ENCODE measurements at regions not wholly inside any gene's neighbourhood (a gene's known extent, or its start where the extent isn't known, plus 50 kb on each side); places are given as distances from the start of the nearest gene placed in this dataset.

DNA sequence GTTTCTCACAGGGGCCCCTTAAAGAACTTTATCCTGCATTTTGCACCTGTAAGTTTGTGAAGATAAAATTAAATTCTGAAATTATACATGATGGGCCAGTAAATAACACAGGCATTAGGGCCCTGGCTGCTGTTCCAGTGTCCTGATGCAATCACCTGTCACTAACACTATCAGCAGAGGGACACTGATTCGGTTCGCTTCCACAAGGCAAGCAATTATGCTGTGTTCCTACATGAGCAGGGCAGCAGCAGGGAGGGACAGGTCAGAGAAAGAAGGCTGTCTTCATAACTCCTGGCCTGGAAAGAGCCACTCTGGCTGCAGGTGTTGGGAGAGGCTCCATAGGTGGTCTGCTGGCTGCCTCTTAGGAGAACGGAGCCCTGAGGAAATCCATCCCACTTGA, 487.3 kb downstream of the MID1IP1 start:
- intact Hi-C loops (cut with micrococcal nuclease) = no loop called here
- TF ChIP-seq FOSL1 (IDR thresholded peaks at IDR 0.05; ENCODE audit: low read depth) = no peak
- TF ChIP-seq CEBPB (IDR thresholded peaks at IDR 0.05; ENCODE audit: low read depth) = no peak
- TF ChIP-seq SIN3A (IDR thresholded peaks at IDR 0.05; ENCODE audit: low read depth) = no peak
- TF ChIP-seq POLR2A (IDR thresholded peaks at IDR 0.05; ENCODE audit: borderline replicate concordance, extremely low read depth, insufficient read depth, insufficient read length) = no peak
- no peak for TF ChIP-seq POLR2AphosphoS5 (IDR thresholded peaks at IDR 0.05; ENCODE audit: low read depth, low read length)
- TF ChIP-seq EZH2 (IDR thresholded peaks at IDR 0.05) = no peak
- no peak for TF ChIP-seq RAD21 (IDR thresholded peaks at IDR 0.05; ENCODE audit: low read depth)
- no peak for TF ChIP-seq EGR1 (IDR thresholded peaks at IDR 0.05; ENCODE audit: low read depth)
- no peak for TF ChIP-seq JUND (IDR thresholded peaks at IDR 0.05)
- TF ChIP-seq, protein P1, sequence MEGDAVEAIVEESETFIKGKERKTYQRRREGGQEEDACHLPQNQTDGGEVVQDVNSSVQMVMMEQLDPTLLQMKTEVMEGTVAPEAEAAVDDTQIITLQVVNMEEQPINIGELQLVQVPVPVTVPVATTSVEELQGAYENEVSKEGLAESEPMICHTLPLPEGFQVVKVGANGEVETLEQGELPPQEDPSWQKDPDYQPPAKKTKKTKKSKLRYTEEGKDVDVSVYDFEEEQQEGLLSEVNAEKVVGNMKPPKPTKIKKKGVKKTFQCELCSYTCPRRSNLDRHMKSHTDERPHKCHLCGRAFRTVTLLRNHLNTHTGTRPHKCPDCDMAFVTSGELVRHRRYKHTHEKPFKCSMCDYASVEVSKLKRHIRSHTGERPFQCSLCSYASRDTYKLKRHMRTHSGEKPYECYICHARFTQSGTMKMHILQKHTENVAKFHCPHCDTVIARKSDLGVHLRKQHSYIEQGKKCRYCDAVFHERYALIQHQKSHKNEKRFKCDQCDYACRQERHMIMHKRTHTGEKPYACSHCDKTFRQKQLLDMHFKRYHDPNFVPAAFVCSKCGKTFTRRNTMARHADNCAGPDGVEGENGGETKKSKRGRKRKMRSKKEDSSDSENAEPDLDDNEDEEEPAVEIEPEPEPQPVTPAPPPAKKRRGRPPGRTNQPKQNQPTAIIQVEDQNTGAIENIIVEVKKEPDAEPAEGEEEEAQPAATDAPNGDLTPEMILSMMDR (IDR thresholded peaks at IDR 0.05 in 2 of 3, conservative IDR thresholded peaks at IDR 0.05 in 1 of 3; ENCODE audit: borderline replicate concordance in 1 of 3, insufficient read depth in 1 of 3, low read depth in 2 of 3, low read length in 2 of 3) = no peak
- TF ChIP-seq ZFX (IDR thresholded peaks at IDR 0.05) = no peak
- no peak for TF ChIP-seq TCF7L2 (IDR thresholded peaks at IDR 0.05; ENCODE audit: borderline replicate concordance, extremely low read depth, insufficient read depth, insufficient read length)
- TF ChIP-seq, protein P2, sequence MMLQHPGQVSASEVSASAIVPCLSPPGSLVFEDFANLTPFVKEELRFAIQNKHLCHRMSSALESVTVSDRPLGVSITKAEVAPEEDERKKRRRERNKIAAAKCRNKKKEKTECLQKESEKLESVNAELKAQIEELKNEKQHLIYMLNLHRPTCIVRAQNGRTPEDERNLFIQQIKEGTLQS (IDR thresholded peaks at IDR 0.05) = no peak
- no peak for TF ChIP-seq ZNF274 (IDR thresholded peaks at IDR 0.05; ENCODE audit: low read depth, low read length)
- RAD21 ChIA-PET (ENCODE audit: low non-redundant PET in 1 of 2, low total read pairs in 2 of 2, uncharacterized antibody in 2 of 2, unreplicated experiment in 2 of 2) = no interaction called here
- no peak for DNase-seq (ENCODE audit: low read depth, low spot score)
- H4K20me1 ChIP-seq (ENCODE audit: insufficient read depth) = no peaks in the 10 kb centered on the region
- H3K9ac ChIP-seq (ENCODE audit: low read length) = no peak overlapping the region
- no peak for ATAC-seq
- BruUV-seq (replicated peaks) = no TSS peak
- no peaks in the 10 kb centered on the region for H3K9me3 ChIP-seq (ENCODE audit: control insufficient read depth in 1 of 2, insufficient read depth in 1 of 2, low read depth in 1 of 2, low read length in 2 of 2)
- no peak overlapping the region for H3K27ac ChIP-seq (ENCODE audit: low read depth, low read length)
- H3K4me1 ChIP-seq (ENCODE audit: control insufficient read depth in 1 of 2, insufficient read depth in 2 of 2, low read length in 2 of 2) = no peaks in the 10 kb centered on the region
- H2AFZ ChIP-seq (ENCODE audit: low read depth, low read length, poor library complexity, severe bottlenecking) = no peak overlapping the region
- H3K36me3 ChIP-seq (ENCODE audit: control insufficient read depth in 1 of 2, insufficient read depth in 2 of 2, low read length in 2 of 2) = no peaks in the 10 kb centered on the region
- no peaks in the 10 kb centered on the region for H3K9me2 ChIP-seq (ENCODE audit: insufficient read depth)
- H3K27me3 ChIP-seq (ENCODE audit: insufficient read depth, low read length) = no peaks in the 10 kb centered on the region
- CTCF ChIA-PET = no interaction called here
- no peaks in the 10 kb centered on the region for H3K79me2 ChIP-seq (ENCODE audit: insufficient read depth, low read length)
- H3K4me2 ChIP-seq (ENCODE audit: low read length) = no peak overlapping the region
- H3K4me3 ChIP-seq (replicated peaks in 1 of 2; ENCODE audit: low read depth in 1 of 2, low read length in 2 of 2) = no peak overlapping the region
- POLR2A ChIA-PET = no interaction called here

Data from HCT116 (cell line).